GM12878 (cell line): ENCODE measurements at regions not wholly inside any gene's neighbourhood (a gene's known extent, or its start where the extent isn't known, plus 50 kb on each side); places are given as distances from the start of the nearest gene placed in this dataset.

Experiments used
- ATAC-seq: fragments of 200-7000 bp; cut with Tn5 transposase; 3 replicates; pipeline ENCODE4 v1.9.1; 2020; ENCODE audit warnings: mild to moderate bottlenecking, moderate library complexity
- BruUV-seq: library from RNA; stranded (reverse); fragments of 400-500 nt; replicated peaks from 2 replicates; lab custom pipeline; 2021; lab: Mats Ljungman, UMichigan
- CTCF ChIA-PET: fragments of 300-600 bp; sonication (Branson Sonifier 250); formaldehyde crosslinking; extraction: SDS; loops from one replicate; lab custom pipeline; 2021; ENCODE audit warnings: inconsistent platforms; lab: Yijun Ruan, JAX
- POLR2A ChIA-PET: fragments of 350-600 bp; formaldehyde crosslinking; extraction: SDS; loops from one replicate; lab custom pipeline; 2021; ENCODE audit warnings: inconsistent platforms; lab: Charles Lee
- RAD21 ChIA-PET: fragments of 300-600 bp; sonication (Branson Sonifier 250); formaldehyde crosslinking; loops from one replicate; lab custom pipeline; 2023; ENCODE audit warnings: antibody characterized with exemption; ENCODE audit not compliant: unreplicated experiment; lab: Charles Lee
- SMC1A ChIA-PET: fragments of 300-600 bp; sonication (Branson Sonifier 250); formaldehyde crosslinking; loops from one replicate; lab custom pipeline; 2023; ENCODE audit not compliant: unreplicated experiment, uncharacterized antibody; lab: Charles Lee
- DNase-seq: peaks from one replicate; pipeline ENCODE4 v3.0.0-alpha.2; 2011; ENCODE audit warnings: low read depth, low spot score
- FAIRE-seq: peaks from 3 replicates; lab custom pipeline; 2011; peaks lifted over from hg19 to GRCh38; lab: Jason Lieb, UNC
- H2AFZ ChIP-seq: 2 replicates; pipeline ENCODE4 v1.6.0; 2011; ENCODE audit warnings: low read depth, low read length, control low read depth; ENCODE audit not compliant: control insufficient read depth
- H3K27ac ChIP-seq: 2 replicates; pipeline ENCODE4 v1.5.1; 2011; ENCODE audit warnings: control low read depth; ENCODE audit not compliant: control insufficient read depth, insufficient read depth
- H3K27me3 ChIP-seq, 2 experiments: replicated peaks in 1 of 2; 2 replicates each; pipeline versions ENCODE4 v1.6.0 to v1.6.1; 2011; ENCODE audit warnings: low read length in 1 of 2; ENCODE audit not compliant: control insufficient read depth in 2 of 2, insufficient read depth in 2 of 2
- H3K36me3 ChIP-seq, 2 experiments: 2 replicates each; pipeline ENCODE4 v1.5.1; 2011; ENCODE audit warnings: low read length in 1 of 2; ENCODE audit not compliant: control insufficient read depth in 2 of 2, insufficient read depth in 2 of 2
- H3K4me1 ChIP-seq: 2 replicates; pipeline ENCODE4 v1.6.1; 2011; ENCODE audit warnings: mild to moderate bottlenecking, low read length, moderate library complexity, mixed read lengths; ENCODE audit not compliant: control insufficient read depth, insufficient read depth
- H3K4me2 ChIP-seq: 2 replicates; pipeline ENCODE4 v1.6.0; 2011; ENCODE audit warnings: control low read depth; ENCODE audit not compliant: control insufficient read depth, insufficient read depth
- H3K4me3 ChIP-seq: fragments of 200-600 bp; sonication (generic); 2 replicates; pipeline ENCODE4 v1.5.1; 2016
- H3K79me2 ChIP-seq: 2 replicates; pipeline ENCODE4 v1.6.0; 2011; ENCODE audit warnings: low read length; ENCODE audit not compliant: control insufficient read depth, insufficient read depth
- H3K9ac ChIP-seq: 2 replicates; pipeline ENCODE4 v1.8.0; 2011; ENCODE audit warnings: low read length, control low read depth, mixed read lengths; ENCODE audit not compliant: control insufficient read depth, insufficient read depth
- H3K9me3 ChIP-seq: replicated peaks from 3 replicates; pipeline ENCODE4 v1.5.1; 2011; ENCODE audit warnings: mild to moderate bottlenecking, low read length; ENCODE audit not compliant: control insufficient read depth, insufficient read depth
- H4K20me1 ChIP-seq: 2 replicates; pipeline ENCODE4 v1.6.0; 2011; ENCODE audit not compliant: control insufficient read depth, insufficient read depth
- ETV6 ChIP-seq, 2 experiments: fragments of 450-650 bp in 1 of 2; IDR thresholded peaks in 1 of 2; conservative IDR thresholded peaks in 1 of 2; 2 replicates each; pipeline ENCODE4 v1.6.1; 2014; ENCODE audit warnings: antibody characterized with exemption in 1 of 2, borderline replicate concordance in 1 of 2, low read depth in 1 of 2, mild to moderate bottlenecking in 1 of 2, moderate library complexity in 1 of 2
- SIN3A ChIP-seq: IDR thresholded peaks from 2 replicates; pipeline ENCODE4 v1.6.1; 2012; ENCODE audit warnings: low read depth, low read length, improper control_type of control experiment
- TBL1XR1 ChIP-seq: IDR thresholded peaks from 2 replicates; pipeline ENCODE4 v1.6.1; 2012; ENCODE audit warnings: low read depth, low read length, improper control_type of control experiment
- ZNF217 ChIP-seq: fragments of 450-650 bp; IDR thresholded peaks from 2 replicates; pipeline ENCODE4 v1.6.1; 2017; ENCODE audit warnings: antibody characterized with exemption, mild to moderate bottlenecking
- WGBS: methylation state at CpG from one replicate; pipeline ENCODE4 v1.1.6; 2016; ENCODE audit warnings: low lambda C conversion rate; ENCODE audit not compliant: insufficient replicate concordance, insufficient coverage; ENCODE audit errors: missing lambda C conversion rate; 5-methylcytosine and 5-hydroxymethylcytosine counted together
- in situ Hi-C: fragments of 300-500 bp; cut with MboI; formaldehyde crosslinking; loops from 9 replicates; pipeline ENCODE4 v1.14.3; 2018; ENCODE audit warnings: mixed read lengths
- intact Hi-C: fragments of 100-400 bp; cut with micrococcal nuclease; formaldehyde crosslinking; loops from one replicate; pipeline ENCODE4 v1.14.2; 2022; ENCODE audit not compliant: unreplicated experiment
- TF ChIP-seq, protein P1 (sequence below): IDR thresholded peaks from 2 replicates; pipeline ENCODE4 v1.6.1; 2012; ENCODE audit warnings: low read length, inconsistent platforms
- TF ChIP-seq, protein P2 (sequence below): IDR thresholded peaks from 2 replicates; pipeline ENCODE4 v1.6.1; 2012; ENCODE audit warnings: improper control_type of control experiment, low read depth, low read length; ENCODE audit not compliant: insufficient replicate concordance
- TF ChIP-seq, protein P3 (sequence below): fragments of 450-650 bp; IDR thresholded peaks from 2 replicates; pipeline ENCODE4 v1.6.1; 2017; ENCODE audit warnings: mild to moderate bottlenecking, low read depth, inconsistent platforms; ENCODE audit not compliant: poor library complexity, severe bottlenecking

DNA sequence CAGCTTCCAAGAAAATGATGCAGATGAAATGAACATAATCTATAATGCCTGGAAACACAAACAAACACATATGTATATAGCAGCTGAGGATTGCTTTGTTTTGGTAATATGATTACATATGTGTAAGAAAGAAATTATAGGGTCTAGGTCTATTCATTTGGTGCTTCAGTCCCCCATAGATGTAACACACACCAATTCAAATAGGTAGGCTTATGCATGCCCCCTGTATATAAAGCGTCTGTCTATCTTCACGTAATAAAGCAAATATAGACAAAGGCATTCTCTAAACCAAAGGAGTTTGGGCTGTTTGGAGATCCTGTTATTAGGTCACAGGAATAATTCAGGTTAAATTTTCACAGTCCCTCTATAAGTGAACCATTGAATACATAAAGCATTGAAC, 270.4 kb upstream of the SGK1 start (continued):
- TF ChIP-seq, protein P1, sequence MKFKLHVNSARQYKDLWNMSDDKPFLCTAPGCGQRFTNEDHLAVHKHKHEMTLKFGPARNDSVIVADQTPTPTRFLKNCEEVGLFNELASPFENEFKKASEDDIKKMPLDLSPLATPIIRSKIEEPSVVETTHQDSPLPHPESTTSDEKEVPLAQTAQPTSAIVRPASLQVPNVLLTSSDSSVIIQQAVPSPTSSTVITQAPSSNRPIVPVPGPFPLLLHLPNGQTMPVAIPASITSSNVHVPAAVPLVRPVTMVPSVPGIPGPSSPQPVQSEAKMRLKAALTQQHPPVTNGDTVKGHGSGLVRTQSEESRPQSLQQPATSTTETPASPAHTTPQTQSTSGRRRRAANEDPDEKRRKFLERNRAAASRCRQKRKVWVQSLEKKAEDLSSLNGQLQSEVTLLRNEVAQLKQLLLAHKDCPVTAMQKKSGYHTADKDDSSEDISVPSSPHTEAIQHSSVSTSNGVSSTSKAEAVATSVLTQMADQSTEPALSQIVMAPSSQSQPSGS: no peak

DNA sequence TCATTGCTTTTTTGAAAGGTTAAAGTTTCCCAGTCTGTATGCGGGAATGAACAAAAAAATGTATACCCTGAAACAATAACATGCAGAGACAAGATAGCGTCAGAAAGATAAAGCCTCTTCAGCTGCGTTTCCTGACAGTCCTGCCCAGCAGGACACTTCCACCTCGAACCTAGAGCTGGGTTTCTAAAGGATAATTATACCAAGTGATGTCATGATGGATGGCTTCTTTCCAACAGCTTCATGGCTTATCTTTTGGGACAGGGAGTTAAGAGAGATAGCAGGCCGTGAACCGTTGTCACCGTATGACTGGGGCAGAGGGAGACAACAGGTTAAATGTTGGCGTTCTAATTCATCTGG, 267.6 kb upstream of the SGK1 start:
- DNase-seq (no peak), FAIRE-seq (no peak), ATAC-seq (no peak)
- no TSS peak for BruUV-seq
- Histone ChIP-seq H3K4me3 (no peak overlapping the region), H3K9me3 (no peaks in the 10 kb centered on the region), H3K27me3 (no peaks in the 10 kb centered on the region; a peak in 1 of 4 replicates), H3K4me2 (no peak overlapping the region), H3K27ac (no peak overlapping the region), H2AFZ (no peak overlapping the region), H3K9ac (no peak overlapping the region), H3K36me3 (no peaks in the 10 kb centered on the region), H3K79me2 (no peaks in the 10 kb centered on the region), H3K4me1 (no peaks in the 10 kb centered on the region), H4K20me1 (no peaks in the 10 kb centered on the region)
- RAD21 ChIA-PET: no interaction called here
- intact Hi-C loops: no loop called here
- in situ Hi-C loops: no loop called here
- SMC1A ChIA-PET: interaction anchor here (0.5 to 2.1 kb wide), 2 partner anchors 116 to 158 kb away, joined by 3 to 4 read pairs; no protein-coding TSS in a partner anchor
- CTCF ChIA-PET: interaction anchor here (0.5 to 1.1 kb wide), 2 partner anchors 42 to 428 kb away, joined by 3 read pairs; no protein-coding TSS in a partner anchor
- TF ChIP-seq ZNF217: no peak
- TF ChIP-seq ETV6 (conservative IDR thresholded peaks at IDR 0.05 in 1 of 2, IDR thresholded peaks at IDR 0.05 in 1 of 2; ENCODE audit: borderline replicate concordance in 1 of 2, low read depth in 1 of 2): no peak
- no peak for TF ChIP-seq SIN3A
- TF ChIP-seq, protein P2, sequence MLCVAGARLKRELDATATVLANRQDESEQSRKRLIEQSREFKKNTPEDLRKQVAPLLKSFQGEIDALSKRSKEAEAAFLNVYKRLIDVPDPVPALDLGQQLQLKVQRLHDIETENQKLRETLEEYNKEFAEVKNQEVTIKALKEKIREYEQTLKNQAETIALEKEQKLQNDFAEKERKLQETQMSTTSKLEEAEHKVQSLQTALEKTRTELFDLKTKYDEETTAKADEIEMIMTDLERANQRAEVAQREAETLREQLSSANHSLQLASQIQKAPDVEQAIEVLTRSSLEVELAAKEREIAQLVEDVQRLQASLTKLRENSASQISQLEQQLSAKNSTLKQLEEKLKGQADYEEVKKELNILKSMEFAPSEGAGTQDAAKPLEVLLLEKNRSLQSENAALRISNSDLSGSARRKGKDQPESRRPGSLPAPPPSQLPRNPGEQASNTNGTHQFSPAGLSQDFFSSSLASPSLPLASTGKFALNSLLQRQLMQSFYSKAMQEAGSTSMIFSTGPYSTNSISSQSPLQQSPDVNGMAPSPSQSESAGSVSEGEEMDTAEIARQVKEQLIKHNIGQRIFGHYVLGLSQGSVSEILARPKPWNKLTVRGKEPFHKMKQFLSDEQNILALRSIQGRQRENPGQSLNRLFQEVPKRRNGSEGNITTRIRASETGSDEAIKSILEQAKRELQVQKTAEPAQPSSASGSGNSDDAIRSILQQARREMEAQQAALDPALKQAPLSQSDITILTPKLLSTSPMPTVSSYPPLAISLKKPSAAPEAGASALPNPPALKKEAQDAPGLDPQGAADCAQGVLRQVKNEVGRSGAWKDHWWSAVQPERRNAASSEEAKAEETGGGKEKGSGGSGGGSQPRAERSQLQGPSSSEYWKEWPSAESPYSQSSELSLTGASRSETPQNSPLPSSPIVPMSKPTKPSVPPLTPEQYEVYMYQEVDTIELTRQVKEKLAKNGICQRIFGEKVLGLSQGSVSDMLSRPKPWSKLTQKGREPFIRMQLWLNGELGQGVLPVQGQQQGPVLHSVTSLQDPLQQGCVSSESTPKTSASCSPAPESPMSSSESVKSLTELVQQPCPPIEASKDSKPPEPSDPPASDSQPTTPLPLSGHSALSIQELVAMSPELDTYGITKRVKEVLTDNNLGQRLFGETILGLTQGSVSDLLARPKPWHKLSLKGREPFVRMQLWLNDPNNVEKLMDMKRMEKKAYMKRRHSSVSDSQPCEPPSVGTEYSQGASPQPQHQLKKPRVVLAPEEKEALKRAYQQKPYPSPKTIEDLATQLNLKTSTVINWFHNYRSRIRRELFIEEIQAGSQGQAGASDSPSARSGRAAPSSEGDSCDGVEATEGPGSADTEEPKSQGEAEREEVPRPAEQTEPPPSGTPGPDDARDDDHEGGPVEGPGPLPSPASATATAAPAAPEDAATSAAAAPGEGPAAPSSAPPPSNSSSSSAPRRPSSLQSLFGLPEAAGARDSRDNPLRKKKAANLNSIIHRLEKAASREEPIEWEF: no peak
- TF ChIP-seq TBL1XR1: no peak
- TF ChIP-seq, protein P3, sequence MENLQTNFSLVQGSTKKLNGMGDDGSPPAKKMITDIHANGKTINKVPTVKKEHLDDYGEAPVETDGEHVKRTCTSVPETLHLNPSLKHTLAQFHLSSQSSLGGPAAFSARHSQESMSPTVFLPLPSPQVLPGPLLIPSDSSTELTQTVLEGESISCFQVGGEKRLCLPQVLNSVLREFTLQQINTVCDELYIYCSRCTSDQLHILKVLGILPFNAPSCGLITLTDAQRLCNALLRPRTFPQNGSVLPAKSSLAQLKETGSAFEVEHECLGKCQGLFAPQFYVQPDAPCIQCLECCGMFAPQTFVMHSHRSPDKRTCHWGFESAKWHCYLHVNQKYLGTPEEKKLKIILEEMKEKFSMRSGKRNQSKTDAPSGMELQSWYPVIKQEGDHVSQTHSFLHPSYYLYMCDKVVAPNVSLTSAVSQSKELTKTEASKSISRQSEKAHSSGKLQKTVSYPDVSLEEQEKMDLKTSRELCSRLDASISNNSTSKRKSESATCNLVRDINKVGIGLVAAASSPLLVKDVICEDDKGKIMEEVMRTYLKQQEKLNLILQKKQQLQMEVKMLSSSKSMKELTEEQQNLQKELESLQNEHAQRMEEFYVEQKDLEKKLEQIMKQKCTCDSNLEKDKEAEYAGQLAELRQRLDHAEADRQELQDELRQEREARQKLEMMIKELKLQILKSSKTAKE: no peak
- 49% methylated on average over 8 of the region's 8 CpGs for WGBS
- POLR2A ChIA-PET: no interaction called here
